ENCODE measurements at regions not wholly inside any gene's neighbourhood (a gene's known extent, or its start where the extent isn't known, plus 50 kb on each side); places are given as distances from the start of the nearest gene placed in this dataset.

- 90% methylated on average over 14 to 18 of the region's 19 CpGs for WGBS, 2 experiments (ENCODE audit: insufficient coverage in 2 of 2)
- Histone ChIP-seq H3K27ac (ENCODE audit: low read depth, low read length, severe bottlenecking) (no peak overlapping the region), H3K4me3 (ENCODE audit: extremely low read depth, insufficient read depth, low read length, poor library complexity, severe bottlenecking) (no peak overlapping the region), H3K36me3 (ENCODE audit: control insufficient read depth, insufficient read depth, low read length) (no peaks in the 10 kb centered on the region), H3K9me3 (ENCODE audit: control insufficient read depth, low read length) (no peaks in the 10 kb centered on the region), H3K4me1 (ENCODE audit: control insufficient read depth, insufficient read depth, low read length, poor library complexity, severe bottlenecking) (no peaks in the 10 kb centered on the region)
These were observed 63.9 kb upstream of the DISP3 start for GRCh38 chr1:11414926-11415538.

DNA sequence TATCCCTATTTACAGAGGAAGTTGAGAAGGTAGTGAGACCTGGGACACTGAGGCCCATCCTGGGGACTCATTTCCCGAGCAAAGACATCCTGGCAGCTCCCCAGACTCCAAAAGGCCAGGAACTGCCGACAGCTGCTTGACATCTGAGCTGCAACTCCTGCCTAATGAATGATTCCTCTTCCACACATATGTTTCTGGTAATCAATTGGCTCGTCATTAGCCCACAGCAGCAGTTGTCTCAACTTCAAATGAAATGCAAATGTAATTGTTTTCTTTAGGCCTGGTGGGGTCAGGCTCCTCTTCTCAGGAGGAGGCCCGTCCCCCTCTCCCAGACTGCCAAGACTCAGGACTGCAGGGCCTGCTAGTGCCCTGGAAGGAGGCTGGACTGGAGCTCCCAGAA is 61.8 kb upstream of the DISP3 start:
- Histone ChIP-seq H3K27ac (ENCODE audit: low read depth, low read length, severe bottlenecking) (no peak overlapping the region), H3K36me3 (ENCODE audit: control insufficient read depth, insufficient read depth, low read length) (no peaks in the 10 kb centered on the region), H3K4me1 (ENCODE audit: control insufficient read depth, insufficient read depth, low read length, poor library complexity, severe bottlenecking) (no peaks in the 10 kb centered on the region), H3K9me3 (ENCODE audit: control insufficient read depth, low read length) (no peaks in the 10 kb centered on the region), H3K4me3 (ENCODE audit: extremely low read depth, insufficient read depth, low read length, poor library complexity, severe bottlenecking) (no peak overlapping the region)
- WGBS, 2 experiments (ENCODE audit: insufficient coverage in 2 of 2) = 6 to 27% methylated on average over 2 of the region's 4 CpGs

GRCh38 chr1:11418056-11418455 is 60.9 kb upstream of the DISP3 start:
- Histone ChIP-seq H3K36me3 (ENCODE audit: control insufficient read depth, insufficient read depth, low read length) (no peaks in the 10 kb centered on the region), H3K27ac (ENCODE audit: low read depth, low read length, severe bottlenecking) (no peak overlapping the region), H3K4me1 (ENCODE audit: control insufficient read depth, insufficient read depth, low read length, poor library complexity, severe bottlenecking) (no peaks in the 10 kb centered on the region), H3K4me3 (ENCODE audit: extremely low read depth, insufficient read depth, low read length, poor library complexity, severe bottlenecking) (no peak overlapping the region), H3K9me3 (ENCODE audit: control insufficient read depth, low read length) (no peaks in the 10 kb centered on the region)
- 80% methylated on average over 1 of the region's 4 CpGs; no CpG with 5 or more reads in 1 of the 2 experiments for WGBS, 2 experiments (ENCODE audit: insufficient coverage in 2 of 2)

DNA sequence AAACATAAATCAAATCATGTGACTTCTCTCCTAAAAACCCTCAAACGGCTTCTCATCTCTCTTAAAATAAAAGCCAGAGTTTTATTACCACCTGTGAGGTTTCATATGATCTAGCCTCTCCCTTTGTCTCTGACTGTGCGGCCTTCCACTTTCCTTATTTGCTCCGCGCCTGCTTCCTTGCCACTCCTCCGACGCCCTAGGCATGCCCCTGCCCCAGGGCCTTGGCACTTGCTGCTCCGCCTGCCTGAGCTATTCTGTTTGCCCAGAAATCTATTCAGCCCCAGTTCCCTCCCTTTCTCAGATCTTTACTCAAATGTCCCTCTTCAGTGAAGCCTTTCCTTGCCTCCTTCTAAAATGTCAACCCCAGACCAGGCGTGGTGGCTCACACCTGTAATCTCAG is 57.5 kb upstream of the DISP3 start:
- Histone ChIP-seq H3K4me1 (ENCODE audit: control insufficient read depth, insufficient read depth, low read length, poor library complexity, severe bottlenecking) (no peaks in the 10 kb centered on the region), H3K27ac (ENCODE audit: low read depth, low read length, severe bottlenecking) (no peak overlapping the region), H3K36me3 (ENCODE audit: control insufficient read depth, insufficient read depth, low read length) (no peaks in the 10 kb centered on the region), H3K9me3 (ENCODE audit: control insufficient read depth, low read length) (no peaks in the 10 kb centered on the region), H3K4me3 (ENCODE audit: extremely low read depth, insufficient read depth, low read length, poor library complexity, severe bottlenecking) (no peak overlapping the region)
- WGBS, 2 experiments (ENCODE audit: insufficient coverage in 2 of 2) = 85 to 94% methylated on average over 8 of the region's 8 CpGs

GRCh38 chr1:11422686-11423085 is 56.3 kb upstream of the DISP3 start:
- Histone ChIP-seq H3K9me3 (ENCODE audit: control insufficient read depth, low read length) (no peaks in the 10 kb centered on the region), H3K27ac (ENCODE audit: low read depth, low read length, severe bottlenecking) (no peak overlapping the region), H3K4me3 (ENCODE audit: extremely low read depth, insufficient read depth, low read length, poor library complexity, severe bottlenecking) (no peak overlapping the region), H3K4me1 (ENCODE audit: control insufficient read depth, insufficient read depth, low read length, poor library complexity, severe bottlenecking) (no peaks in the 10 kb centered on the region), H3K36me3 (ENCODE audit: control insufficient read depth, insufficient read depth, low read length) (no peaks in the 10 kb centered on the region)
- 80 to 86% methylated on average over 9 of the region's 9 CpGs for WGBS, 2 experiments (ENCODE audit: insufficient coverage in 2 of 2)

DNA sequence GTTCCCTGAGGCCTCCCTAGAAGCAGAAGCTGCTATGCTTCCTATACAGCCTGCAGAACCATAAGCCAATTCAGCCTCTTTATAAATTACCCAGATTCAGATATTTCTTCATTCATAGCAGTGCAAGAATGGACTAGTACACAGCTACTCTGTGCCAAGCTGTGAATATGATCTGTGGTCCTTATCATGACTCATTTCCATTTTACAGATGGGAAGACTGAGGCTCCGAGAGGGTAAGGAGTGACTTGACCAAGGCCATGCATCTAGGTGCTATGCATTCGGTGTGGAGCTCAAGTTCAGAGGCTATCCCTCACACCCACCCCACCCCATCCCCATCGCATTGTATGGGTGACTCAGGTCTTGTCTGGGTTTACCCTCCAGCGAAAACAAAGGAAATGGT is 52.3 kb upstream of the DISP3 start:
- H3K36me3 ChIP-seq (ENCODE audit: control insufficient read depth, insufficient read depth, low read length) = no peaks in the 10 kb centered on the region
- H3K4me3 ChIP-seq (ENCODE audit: extremely low read depth, insufficient read depth, low read length, poor library complexity, severe bottlenecking) = no peak overlapping the region
- H3K4me1 ChIP-seq (ENCODE audit: control insufficient read depth, insufficient read depth, low read length, poor library complexity, severe bottlenecking) = no peaks in the 10 kb centered on the region
- WGBS, 2 experiments (ENCODE audit: insufficient coverage in 2 of 2) = 93 to 100% methylated on average over 2 to 4 of the region's 4 CpGs
- no peak overlapping the region for H3K27ac ChIP-seq (ENCODE audit: low read depth, low read length, severe bottlenecking)
- no peaks in the 10 kb centered on the region for H3K9me3 ChIP-seq (ENCODE audit: control insufficient read depth, low read length)

- WGBS, 2 experiments (ENCODE audit: insufficient coverage in 2 of 2) = 88 to 91% methylated on average over 13 of the region's 13 CpGs
- H3K4me1 ChIP-seq (ENCODE audit: control insufficient read depth, insufficient read depth, low read length, poor library complexity, severe bottlenecking) = no peaks in the 10 kb centered on the region
- no peak overlapping the region for H3K27ac ChIP-seq (ENCODE audit: low read depth, low read length, severe bottlenecking)
- H3K4me3 ChIP-seq (ENCODE audit: extremely low read depth, insufficient read depth, low read length, poor library complexity, severe bottlenecking) = no peak overlapping the region
- no peaks in the 10 kb centered on the region for H3K9me3 ChIP-seq (ENCODE audit: control insufficient read depth, low read length)
- no peaks in the 10 kb centered on the region for H3K36me3 ChIP-seq (ENCODE audit: control insufficient read depth, insufficient read depth, low read length)
These were observed 50.2 kb upstream of the DISP3 start for GRCh38 chr1:11428789-11429188.
